Smooth muscle cell (in vitro differentiated cells): ENCODE measurements at regions not wholly inside any gene's neighbourhood (a gene's known extent, or its start where the extent isn't known, plus 50 kb on each side); places are given as distances from the start of the nearest gene placed in this dataset.

Experiments
- DNase-seq: peaks from one replicate; lab custom pipeline; 2025; ENCODE audit not compliant: unreplicated experiment; lab: John Stamatoyannopoulos, UW
- H2AFZ ChIP-seq: fragments of 200-600 bp; sonication (generic); 2 replicates; pipeline ENCODE4 v1.6.0; 2016; ENCODE audit warnings: antibody characterized with exemption, low read depth, mild to moderate bottlenecking
- H3F3A ChIP-seq: fragments of 200-600 bp; sonication (generic); 2 replicates; pipeline ENCODE4 v1.6.0; 2017; ENCODE audit warnings: antibody characterized with exemption, low read depth
- H3K27ac ChIP-seq: fragments of 200-600 bp; sonication (generic); 2 replicates; pipeline ENCODE4 v1.5.1; 2016; ENCODE audit warnings: low read depth, mild to moderate bottlenecking
- H3K27me3 ChIP-seq: fragments of 200-600 bp; sonication (generic); 2 replicates; pipeline ENCODE4 v1.6.1; 2016; ENCODE audit warnings: low read depth, mild to moderate bottlenecking
- H3K36me3 ChIP-seq: fragments of 200-600 bp; sonication (generic); 2 replicates; pipeline ENCODE4 v1.5.1; 2016; ENCODE audit warnings: low read depth
- H3K4me1 ChIP-seq: fragments of 200-600 bp; sonication (generic); 2 replicates; pipeline ENCODE4 v1.5.1; 2016; ENCODE audit warnings: low read depth
- H3K4me2 ChIP-seq: fragments of 200-600 bp; sonication (generic); 2 replicates; pipeline ENCODE4 v1.6.0; 2016; ENCODE audit warnings: mild to moderate bottlenecking
- H3K4me3 ChIP-seq: fragments of 200-600 bp; sonication (generic); 2 replicates; pipeline ENCODE4 v1.5.1; 2016; ENCODE audit warnings: mild to moderate bottlenecking
- H3K79me2 ChIP-seq: fragments of 200-600 bp; sonication (generic); 2 replicates; pipeline ENCODE4 v1.6.0; 2016; ENCODE audit warnings: low read depth, mild to moderate bottlenecking
- H3K9ac ChIP-seq: fragments of 200-600 bp; sonication (generic); 2 replicates; pipeline ENCODE4 v1.6.0; 2016; ENCODE audit warnings: low read depth
- H3K9me3 ChIP-seq: fragments of 200-600 bp; sonication (generic); replicated peaks from 2 replicates; pipeline ENCODE4 v1.5.1; 2016; ENCODE audit warnings: low read depth
- H4K20me1 ChIP-seq: fragments of 200-600 bp; sonication (generic); 2 replicates; pipeline ENCODE4 v1.6.0; 2016; ENCODE audit warnings: low read depth
- WGBS: methylation state at CpG from one replicate; pipeline ENCODE4 v1.1.7; 2016; ENCODE audit warnings: low lambda C conversion rate; 5-methylcytosine and 5-hydroxymethylcytosine counted together
- TF ChIP-seq, protein P1 (sequence below): fragments of 200-600 bp; sonication (generic); IDR thresholded peaks from 2 replicates; pipeline ENCODE4 v1.5.1; 2017; ENCODE audit warnings: borderline replicate concordance, mild to moderate bottlenecking, antibody characterized with exemption; ENCODE audit not compliant: insufficient read depth, poor library complexity, severe bottlenecking

GRCh38 chr13:86368924-86369323 lies 569.7 kb upstream of the SLITRK6 start:
- Histone ChIP-seq H3K9me3 (no peaks in the 10 kb centered on the region), H2AFZ (no peak overlapping the region), H3K4me2 (no peak overlapping the region), H3K27ac (no peak overlapping the region), H3K79me2 (no peaks in the 10 kb centered on the region), H3K4me3 (no peak overlapping the region), H3K36me3 (no peaks in the 10 kb centered on the region), H4K20me1 (no peaks in the 10 kb centered on the region), H3K9ac (no peak overlapping the region), H3K4me1 (no peaks in the 10 kb centered on the region), H3F3A (no peaks in the 10 kb centered on the region), H3K27me3 (no peaks in the 10 kb centered on the region)
- WGBS: 95% methylated on average over 12 of the region's 12 CpGs
- no peak for DNase-seq
- TF ChIP-seq, protein P1, sequence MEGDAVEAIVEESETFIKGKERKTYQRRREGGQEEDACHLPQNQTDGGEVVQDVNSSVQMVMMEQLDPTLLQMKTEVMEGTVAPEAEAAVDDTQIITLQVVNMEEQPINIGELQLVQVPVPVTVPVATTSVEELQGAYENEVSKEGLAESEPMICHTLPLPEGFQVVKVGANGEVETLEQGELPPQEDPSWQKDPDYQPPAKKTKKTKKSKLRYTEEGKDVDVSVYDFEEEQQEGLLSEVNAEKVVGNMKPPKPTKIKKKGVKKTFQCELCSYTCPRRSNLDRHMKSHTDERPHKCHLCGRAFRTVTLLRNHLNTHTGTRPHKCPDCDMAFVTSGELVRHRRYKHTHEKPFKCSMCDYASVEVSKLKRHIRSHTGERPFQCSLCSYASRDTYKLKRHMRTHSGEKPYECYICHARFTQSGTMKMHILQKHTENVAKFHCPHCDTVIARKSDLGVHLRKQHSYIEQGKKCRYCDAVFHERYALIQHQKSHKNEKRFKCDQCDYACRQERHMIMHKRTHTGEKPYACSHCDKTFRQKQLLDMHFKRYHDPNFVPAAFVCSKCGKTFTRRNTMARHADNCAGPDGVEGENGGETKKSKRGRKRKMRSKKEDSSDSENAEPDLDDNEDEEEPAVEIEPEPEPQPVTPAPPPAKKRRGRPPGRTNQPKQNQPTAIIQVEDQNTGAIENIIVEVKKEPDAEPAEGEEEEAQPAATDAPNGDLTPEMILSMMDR: no peak

- Histone ChIP-seq H2AFZ (no peak overlapping the region), H3K4me1 (no peaks in the 10 kb centered on the region), H3K27me3 (no peaks in the 10 kb centered on the region), H3K27ac (no peak overlapping the region), H3K36me3 (no peaks in the 10 kb centered on the region), H3K4me2 (no peak overlapping the region), H3F3A (no peaks in the 10 kb centered on the region), H4K20me1 (no peaks in the 10 kb centered on the region), H3K9me3 (no peaks in the 10 kb centered on the region), H3K79me2 (no peaks in the 10 kb centered on the region), H3K4me3 (no peak overlapping the region), H3K9ac (no peak overlapping the region)
- TF ChIP-seq, protein P1: no peak
- WGBS: 75% methylated on average over 2 of the region's 2 CpGs
- no peak for DNase-seq
Observed at GRCh38 chr13:86377451-86377850, 578.2 kb upstream of the SLITRK6 start.

DNA sequence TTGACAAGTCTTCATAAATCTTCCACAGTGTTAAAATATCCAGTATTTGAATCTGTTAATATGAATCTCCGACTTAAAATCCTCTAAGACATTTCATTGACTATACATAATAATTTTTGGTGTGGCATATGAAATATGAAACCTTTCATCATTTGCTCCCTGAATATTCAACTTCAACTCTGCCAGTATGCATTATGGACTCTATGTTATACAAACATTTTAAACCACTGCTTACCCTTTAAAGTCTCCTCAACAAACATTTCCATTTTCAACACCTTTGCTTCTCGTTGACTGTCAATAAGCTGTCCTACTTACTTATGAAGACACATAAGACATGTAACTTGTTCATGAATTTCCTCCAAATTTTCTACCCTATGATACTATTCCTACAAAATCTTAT lies 579.4 kb upstream of the SLITRK6 start:
- H2AFZ ChIP-seq: no peak overlapping the region
- TF ChIP-seq, protein P1: no peak
- H3K27ac ChIP-seq: no peak overlapping the region
- H4K20me1 ChIP-seq: no peaks in the 10 kb centered on the region
- no peak overlapping the region for H3K9ac ChIP-seq
- no peaks in the 10 kb centered on the region for H3K36me3 ChIP-seq
- no peaks in the 10 kb centered on the region for H3K4me1 ChIP-seq
- H3K9me3 ChIP-seq: no peaks in the 10 kb centered on the region
- no peaks in the 10 kb centered on the region for H3K27me3 ChIP-seq
- DNase-seq: no peak
- no peak overlapping the region for H3K4me2 ChIP-seq
- H3K79me2 ChIP-seq: no peaks in the 10 kb centered on the region
- WGBS: 91% methylated on average over 2 of the region's 2 CpGs
- no peaks in the 10 kb centered on the region for H3F3A ChIP-seq
- H3K4me3 ChIP-seq: no peak overlapping the region

DNA sequence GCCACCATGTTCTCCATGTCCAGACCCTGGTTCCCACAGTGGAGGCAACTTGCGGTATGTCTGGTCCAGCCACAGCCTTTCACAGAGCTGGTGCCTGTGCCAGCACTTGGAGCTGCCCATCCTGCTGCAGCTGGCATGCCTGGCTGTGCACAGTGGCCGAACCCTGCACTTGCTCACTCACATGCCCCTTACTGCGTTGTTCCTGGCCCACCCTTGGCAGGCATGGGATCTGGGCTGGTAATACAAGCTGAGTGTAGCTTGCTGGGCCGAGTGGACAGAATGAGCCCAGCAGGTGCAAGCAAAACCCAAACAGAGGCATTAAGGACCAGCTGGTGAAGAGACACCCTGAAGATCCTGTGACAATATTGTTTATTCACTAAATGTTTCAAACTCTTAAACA lies 583.9 kb upstream of the SLITRK6 start:
- Histone ChIP-seq H3K79me2 (no peaks in the 10 kb centered on the region), H3K4me1 (no peaks in the 10 kb centered on the region), H3F3A (no peaks in the 10 kb centered on the region), H3K36me3 (no peaks in the 10 kb centered on the region), H3K27ac (no peak overlapping the region), H3K4me2 (no peak overlapping the region), H3K9ac (no peak overlapping the region), H3K27me3 (no peaks in the 10 kb centered on the region), H4K20me1 (no peaks in the 10 kb centered on the region), H3K9me3 (no peaks in the 10 kb centered on the region), H3K4me3 (no peak overlapping the region), H2AFZ (no peak overlapping the region)
- 94% methylated on average over 4 of the region's 4 CpGs for WGBS
- TF ChIP-seq, protein P1: no peak
- DNase-seq: no peak
